CD4-positive, alpha-beta T cell treated with Interleukin-17A for 1 hour (primary cell): ENCODE measurements at regions not wholly inside any gene's neighbourhood (a gene's known extent, or its start where the extent isn't known, plus 50 kb on each side); places are given as distances from the start of the nearest gene placed in this dataset.

Experiments used
- DNase-seq: peaks from one replicate; pipeline ENCODE4 v3.0.0-alpha.2; 2020

DNA sequence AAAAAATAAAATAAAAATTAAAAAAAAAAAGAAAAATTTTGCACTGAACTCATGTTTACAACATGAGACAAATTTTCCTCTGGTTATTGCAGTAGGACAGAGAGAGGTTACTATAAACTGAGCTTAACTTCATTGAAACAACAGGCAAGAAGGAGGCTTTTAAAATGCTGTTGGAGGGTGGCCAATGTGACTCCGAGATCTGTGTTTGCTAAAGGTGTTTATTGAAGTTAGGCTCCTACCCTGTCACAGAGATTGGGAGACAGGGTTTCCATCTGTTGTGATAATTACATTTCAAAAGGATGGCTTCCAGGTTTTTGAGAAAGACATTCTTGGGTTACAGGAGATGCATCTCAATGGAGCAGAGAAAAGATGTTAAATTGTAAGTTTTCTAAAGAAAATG lies 370.5 kb upstream of the HS3ST1 start:
- DNase-seq, result no peak

DNA sequence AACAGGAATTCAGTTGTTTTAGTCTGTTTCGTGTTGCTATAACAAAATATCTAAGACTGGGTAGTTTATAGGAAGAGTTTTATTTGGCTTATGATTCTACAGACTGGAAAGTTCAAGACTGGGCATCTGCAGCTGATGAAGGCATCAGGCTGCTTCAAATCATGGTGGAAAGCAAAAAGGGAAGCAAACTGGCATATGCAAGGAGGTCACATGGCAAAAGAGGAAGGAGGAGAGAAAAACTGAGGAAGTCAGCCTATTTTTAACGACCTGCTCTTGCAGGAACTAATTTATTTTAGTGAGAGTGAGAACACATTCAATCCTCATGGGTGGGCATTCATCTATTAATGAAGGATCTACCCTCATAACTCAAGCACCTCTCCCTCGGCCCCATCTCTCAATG lies 363.1 kb upstream of the HS3ST1 start:
- no peak for DNase-seq

DNA sequence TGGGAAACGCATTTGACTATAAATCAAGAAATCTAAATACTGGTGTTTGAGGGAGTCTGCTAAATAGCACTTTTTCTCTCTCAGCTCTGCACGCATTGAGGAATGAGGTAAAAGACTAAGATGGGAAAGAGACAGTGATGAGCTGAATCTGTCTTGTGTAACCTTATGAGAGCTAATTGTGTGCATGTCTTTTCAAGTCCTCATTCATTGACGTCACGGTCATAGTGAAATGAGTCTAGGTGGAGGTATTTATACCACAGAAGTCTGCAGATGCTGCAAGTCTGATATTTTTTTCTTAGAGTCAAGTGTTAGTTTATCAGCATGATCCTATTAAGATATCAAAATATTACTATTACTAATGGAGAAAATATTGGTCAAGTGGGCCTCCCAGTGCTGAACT lies 361.5 kb upstream of the HS3ST1 start:
- DNase-seq, result no peak

GRCh38 chr4:11783588-11783987 lies 354.9 kb upstream of the HS3ST1 start:
- no peak for DNase-seq

DNA sequence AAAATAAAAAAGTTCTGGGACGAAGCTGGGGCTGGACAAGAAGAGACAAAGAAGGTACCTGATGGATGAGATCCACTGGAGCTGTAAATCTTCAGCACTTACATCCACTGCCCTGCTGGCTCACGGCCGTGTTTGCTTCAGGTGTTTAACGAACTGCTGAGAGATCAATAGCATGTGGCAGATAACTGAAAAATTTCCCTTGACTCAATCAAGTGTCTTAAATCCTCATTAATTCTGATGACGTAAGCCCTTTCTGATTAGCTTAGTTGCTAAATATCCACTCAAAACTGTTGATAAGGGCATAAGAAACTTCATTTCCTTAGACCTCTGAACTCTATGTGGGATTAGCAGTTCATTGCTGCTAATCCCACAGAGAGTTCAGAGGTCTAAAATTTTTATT lies 354.2 kb upstream of the HS3ST1 start:
- DNase-seq, result no peak

GRCh38 chr4:11777447-11777846 lies 348.8 kb upstream of the HS3ST1 start:
- DNase-seq, result no peak

- DNase-seq, result no peak
These were observed 345.7 kb upstream of the HS3ST1 start for GRCh38 chr4:11774346-11774745.

DNA sequence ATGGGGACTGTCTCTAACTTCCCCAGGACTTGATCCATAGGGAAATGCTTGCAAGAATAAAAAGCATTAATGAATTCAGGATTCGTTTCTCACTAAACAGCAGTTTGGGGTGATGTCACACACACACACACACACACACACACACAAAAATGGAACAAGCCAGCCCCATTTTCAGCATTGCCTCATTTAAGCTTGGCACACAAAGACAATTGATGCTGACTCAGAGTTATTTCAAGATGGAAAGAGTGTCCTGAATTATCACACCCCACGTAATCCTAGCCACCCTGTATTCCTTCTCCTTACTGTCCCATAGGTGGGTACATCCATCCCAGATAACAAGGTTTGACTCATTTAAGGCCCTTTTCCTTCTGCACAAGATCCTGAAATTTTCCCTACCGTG lies 345.1 kb upstream of the HS3ST1 start:
- no peak for DNase-seq

DNA sequence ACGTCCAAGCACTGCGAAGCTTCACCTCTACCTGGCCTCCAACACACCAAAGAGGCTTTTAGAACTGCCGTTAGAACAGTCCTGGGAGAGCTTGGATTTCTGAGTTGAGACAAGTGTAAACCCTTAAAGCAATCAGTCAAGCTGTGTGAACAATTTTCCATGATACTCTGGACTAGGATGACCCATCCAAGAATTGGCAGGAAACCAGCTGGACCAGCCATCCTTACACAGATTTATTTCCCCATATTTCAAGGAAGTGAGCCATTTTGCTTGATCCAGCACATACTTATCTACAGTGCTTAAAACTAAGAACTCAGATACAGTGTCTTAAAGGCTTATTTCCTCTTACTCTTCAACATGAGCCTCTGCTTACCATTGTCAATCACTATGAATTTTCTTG lies 340.7 kb upstream of the HS3ST1 start:
- no peak for DNase-seq

GRCh38 chr4:11768251-11768972 lies 339.7 kb upstream of the HS3ST1 start:
- DNase-seq, result no peak

- peak; percentile 24 for DNase-seq
These were observed 337.3 kb upstream of the HS3ST1 start for GRCh38 chr4:11765849-11766453.

- DNase-seq, result no peak
These were observed 319.6 kb upstream of the HS3ST1 start for GRCh38 chr4:11748164-11748872.

GRCh38 chr4:11746734-11747133 lies 318.0 kb upstream of the HS3ST1 start:
- DNase-seq, result no peak

DNA sequence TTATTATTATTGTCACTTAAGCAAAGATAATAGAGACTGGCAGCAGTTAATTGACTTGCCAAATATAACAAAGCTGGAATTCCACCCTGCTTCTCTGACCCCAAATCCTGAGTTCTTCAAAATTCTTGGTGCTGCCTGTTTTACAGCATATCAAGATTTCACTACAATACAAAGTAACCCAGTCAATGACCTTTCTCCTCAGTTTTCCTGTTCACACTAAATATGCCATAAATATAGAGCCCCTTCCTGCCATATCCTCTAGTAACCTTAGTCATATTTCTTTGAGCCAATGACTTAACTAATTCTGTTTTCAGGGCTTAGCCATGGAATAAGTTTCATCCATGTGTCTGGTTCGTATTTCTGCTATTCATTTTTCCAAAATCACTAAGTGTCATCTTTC lies 315.3 kb upstream of the HS3ST1 start:
- DNase-seq, result no peak

- no peak for DNase-seq
These were observed 314.5 kb upstream of the HS3ST1 start for GRCh38 chr4:11743236-11743635.

GRCh38 chr4:11741190-11741652 lies 312.5 kb upstream of the HS3ST1 start:
- no peak for DNase-seq

DNA sequence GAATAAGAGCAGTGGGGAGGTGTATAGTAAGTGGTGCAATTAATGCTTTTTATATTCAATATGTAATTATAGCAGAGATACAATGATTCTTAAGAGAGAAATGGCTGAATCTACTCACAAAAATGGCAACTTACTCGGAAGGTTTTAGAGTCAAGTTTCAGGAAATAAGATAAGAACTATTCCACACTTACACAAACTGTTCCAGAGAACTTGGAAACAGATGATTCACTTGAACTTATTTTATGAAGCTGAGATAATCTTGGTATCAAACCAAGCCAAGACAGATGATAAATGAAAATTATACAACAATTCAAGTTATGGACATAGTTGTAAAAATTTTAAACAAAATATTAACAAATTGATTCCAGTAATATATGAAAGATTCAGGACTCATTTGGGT lies 311.3 kb upstream of the HS3ST1 start:
- no peak for DNase-seq

GRCh38 chr4:11736978-11737377 lies 308.3 kb upstream of the HS3ST1 start:
- no peak for DNase-seq

GRCh38 chr4:11735651-11736050 lies 307.0 kb upstream of the HS3ST1 start:
- no peak for DNase-seq

GRCh38 chr4:11732155-11732554 lies 303.5 kb upstream of the HS3ST1 start:
- no peak for DNase-seq

DNA sequence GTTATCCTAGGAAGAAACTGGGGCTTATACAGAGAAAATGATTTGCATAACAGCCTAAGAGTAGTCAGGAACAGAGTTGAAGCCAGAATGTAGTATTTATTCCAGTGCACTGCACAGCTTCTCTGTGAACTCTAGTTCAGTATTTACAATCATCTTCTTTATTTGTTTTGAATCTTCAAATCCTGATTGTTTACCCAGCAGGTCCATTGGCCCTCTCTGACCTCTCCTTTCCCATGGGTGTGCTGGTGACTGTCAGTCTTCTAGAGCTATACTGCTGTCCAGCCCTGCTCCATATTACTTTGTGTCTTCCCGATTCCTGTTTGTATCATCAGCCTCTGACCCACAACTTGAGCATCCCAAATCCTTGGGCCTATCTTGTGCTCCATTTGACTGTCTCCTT lies 301.9 kb upstream of the HS3ST1 start:
- DNase-seq, result no peak

DNA sequence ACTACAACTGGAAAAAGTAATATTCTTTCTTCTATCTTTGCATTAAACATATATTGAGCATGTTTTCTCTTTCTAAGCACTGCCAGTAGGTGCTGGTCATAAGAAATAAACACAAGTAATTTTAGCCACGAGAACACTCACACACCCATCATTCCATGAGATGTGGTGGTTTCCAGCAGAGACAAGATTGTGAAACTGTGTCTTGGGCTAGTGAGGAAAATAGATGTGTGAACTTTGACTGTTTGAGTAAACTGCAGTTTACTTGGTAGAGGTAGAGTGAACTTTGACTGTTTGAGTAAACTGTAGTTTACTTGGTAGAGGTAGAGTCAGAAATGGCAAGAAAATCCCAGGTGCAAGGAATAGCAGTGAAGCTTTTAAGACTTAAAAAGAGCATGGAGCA lies 300.9 kb upstream of the HS3ST1 start:
- DNase-seq, result no peak

DNA sequence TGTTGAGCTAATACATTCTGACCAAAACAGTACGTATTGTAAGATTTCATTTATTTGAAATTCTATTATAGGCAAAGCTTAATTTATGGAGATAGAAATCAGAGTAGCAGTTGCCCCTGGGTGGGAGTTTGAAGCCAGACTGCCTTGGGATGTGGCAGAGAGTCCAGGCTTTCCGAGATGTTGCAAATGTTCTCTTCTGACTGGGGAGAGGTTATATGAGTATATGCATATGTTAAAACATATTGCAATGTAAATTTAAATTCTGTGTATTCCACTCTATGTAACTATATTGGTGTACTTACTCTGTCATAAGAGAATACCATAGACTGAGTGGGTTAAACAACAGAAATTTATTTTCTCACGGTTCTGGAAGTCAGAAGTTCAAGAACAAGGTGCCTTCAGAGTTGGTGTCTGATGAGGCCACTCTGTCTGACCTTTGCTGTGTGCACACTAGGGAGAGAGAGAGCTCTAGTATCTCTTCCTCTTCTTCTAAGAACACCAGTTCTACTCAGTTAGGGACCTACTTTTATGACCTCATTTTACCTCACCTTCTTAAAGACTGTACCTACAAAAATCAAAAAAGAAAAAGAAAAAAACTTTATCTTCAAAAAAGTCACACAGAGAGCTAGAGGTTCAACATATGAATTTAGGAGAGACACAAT lies 299.3 kb upstream of the HS3ST1 start:
- no peak for DNase-seq

GRCh38 chr4:11724731-11725130 lies 296.0 kb upstream of the HS3ST1 start:
- no peak for DNase-seq
